ENCODE measurements at regions not wholly inside any gene's neighbourhood (a gene's known extent, or its start where the extent isn't known, plus 50 kb on each side); places are given as distances from the start of the nearest gene placed in this dataset.
"Not testable (repeated sequence)": the region's sequence is repeated elsewhere in the genome, so short reads cannot be mapped to it uniquely, and the experiment has no call there.

DNA sequence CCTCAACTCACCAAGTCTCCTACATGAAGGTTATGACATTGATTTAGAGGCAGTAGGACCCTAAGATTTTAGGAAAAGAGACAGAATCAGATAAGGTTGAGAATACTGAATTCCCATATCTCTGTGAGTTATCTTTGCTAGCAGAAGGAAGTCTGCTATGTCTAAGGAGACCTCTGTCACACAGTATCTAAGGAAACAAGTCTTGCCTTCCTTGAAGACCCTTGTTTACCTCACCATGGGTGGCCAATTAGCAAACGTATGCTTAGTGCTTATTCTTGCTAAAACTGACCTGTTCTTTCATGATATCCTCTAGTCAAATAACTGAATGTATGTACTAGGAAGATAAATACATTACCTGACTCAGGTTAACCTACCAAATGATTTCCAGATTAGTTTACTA is 855.4 kb upstream of the SLITRK1 start:
- in situ Hi-C loops (cut with MboI) = no loop called here

DNA sequence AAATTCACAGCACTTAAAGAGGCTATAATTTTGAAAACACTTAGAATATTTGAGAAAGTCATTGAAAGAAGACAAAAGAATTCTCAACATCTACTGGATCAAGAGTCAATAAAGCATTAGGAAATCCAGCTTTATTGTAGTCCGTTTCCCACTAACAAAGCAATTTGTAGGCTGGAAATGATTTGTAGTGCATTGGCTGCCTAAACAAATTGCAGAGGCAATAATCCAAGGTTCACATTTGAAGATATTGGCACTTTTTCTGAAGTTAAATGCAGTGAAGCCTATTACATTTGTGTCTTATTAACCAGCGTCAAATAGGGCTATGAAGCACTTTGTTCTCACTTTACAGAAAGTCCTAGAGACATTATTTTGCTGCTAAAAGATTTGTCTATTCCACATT is 848.1 kb upstream of the SLITRK1 start:
- H3K9ac ChIP-seq = no peak overlapping the region
- no peak for DNase-seq
- H3K9me3 ChIP-seq (ENCODE audit: low read depth) = no peaks in the 10 kb centered on the region
- H3K4me3 ChIP-seq = no peak overlapping the region
- H2AFZ ChIP-seq = no peak overlapping the region
- H3K36me3 ChIP-seq (ENCODE audit: low read depth) = no peaks in the 10 kb centered on the region
- H3K27me3 ChIP-seq (replicated peaks; ENCODE audit: insufficient read depth) = no peaks in the 10 kb centered on the region
- H3F3A ChIP-seq (ENCODE audit: insufficient read depth) = no peaks in the 10 kb centered on the region
- WGBS, 2 experiments (ENCODE audit: low coverage in 1 of 2, low lambda C conversion rate in 2 of 2, missing lambda C conversion rate in 2 of 2) = 0 to 6% methylated on average over 2 of the region's 2 CpGs
- no peak overlapping the region for H3K27ac ChIP-seq
- H3K9me2 ChIP-seq (ENCODE audit: insufficient read depth) = no peaks in the 10 kb centered on the region
- no peak overlapping the region for H3K4me2 ChIP-seq (ENCODE audit: unreplicated experiment)
- no peaks in the 10 kb centered on the region for H3K79me2 ChIP-seq (ENCODE audit: insufficient read depth)
- H3K4me1 ChIP-seq (ENCODE audit: insufficient read depth) = no peaks in the 10 kb centered on the region
- in situ Hi-C loops (cut with MboI) = no loop called here
- no peak for TF ChIP-seq EZH2 (IDR thresholded peaks at IDR 0.05; ENCODE audit: insufficient read depth, poor library complexity, severe bottlenecking)
- TF ChIP-seq EZH2phosphoT487 (IDR thresholded peaks at IDR 0.05; ENCODE audit: insufficient read depth, low read depth) = no peak
- H4K20me1 ChIP-seq (ENCODE audit: insufficient read depth) = no peaks in the 10 kb centered on the region

More for the DNA sequence above, 855.4 kb upstream of the SLITRK1 start:
- TF ChIP-seq EZH2 (IDR thresholded peaks at IDR 0.05; ENCODE audit: insufficient read depth, poor library complexity, severe bottlenecking) = no peak
- no peak for TF ChIP-seq EZH2phosphoT487 (IDR thresholded peaks at IDR 0.05; ENCODE audit: insufficient read depth, low read depth)
- no peaks in the 10 kb centered on the region for H3K36me3 ChIP-seq (ENCODE audit: low read depth)
- no peaks in the 10 kb centered on the region for H3K27me3 ChIP-seq (replicated peaks; ENCODE audit: insufficient read depth)
- no peaks in the 10 kb centered on the region for H3K4me1 ChIP-seq (ENCODE audit: insufficient read depth)
- no peak overlapping the region for H3K9ac ChIP-seq
- H3K27ac ChIP-seq = no peak overlapping the region
- no peak for DNase-seq
- no peaks in the 10 kb centered on the region for H4K20me1 ChIP-seq (ENCODE audit: insufficient read depth)
- no peaks in the 10 kb centered on the region for H3K9me3 ChIP-seq (ENCODE audit: low read depth)
- no peak overlapping the region for H3K4me2 ChIP-seq (ENCODE audit: unreplicated experiment)
- H3K9me2 ChIP-seq (ENCODE audit: insufficient read depth) = no peaks in the 10 kb centered on the region
- no peak overlapping the region for H2AFZ ChIP-seq
- WGBS, 2 experiments (ENCODE audit: low coverage in 1 of 2, low lambda C conversion rate in 2 of 2, missing lambda C conversion rate in 2 of 2) = 4 to 18% methylated on average over 1 of the region's 1 CpG
- H3F3A ChIP-seq (ENCODE audit: insufficient read depth) = no peaks in the 10 kb centered on the region
- no peak overlapping the region for H3K4me3 ChIP-seq
- no peaks in the 10 kb centered on the region for H3K79me2 ChIP-seq (ENCODE audit: insufficient read depth)

DNA sequence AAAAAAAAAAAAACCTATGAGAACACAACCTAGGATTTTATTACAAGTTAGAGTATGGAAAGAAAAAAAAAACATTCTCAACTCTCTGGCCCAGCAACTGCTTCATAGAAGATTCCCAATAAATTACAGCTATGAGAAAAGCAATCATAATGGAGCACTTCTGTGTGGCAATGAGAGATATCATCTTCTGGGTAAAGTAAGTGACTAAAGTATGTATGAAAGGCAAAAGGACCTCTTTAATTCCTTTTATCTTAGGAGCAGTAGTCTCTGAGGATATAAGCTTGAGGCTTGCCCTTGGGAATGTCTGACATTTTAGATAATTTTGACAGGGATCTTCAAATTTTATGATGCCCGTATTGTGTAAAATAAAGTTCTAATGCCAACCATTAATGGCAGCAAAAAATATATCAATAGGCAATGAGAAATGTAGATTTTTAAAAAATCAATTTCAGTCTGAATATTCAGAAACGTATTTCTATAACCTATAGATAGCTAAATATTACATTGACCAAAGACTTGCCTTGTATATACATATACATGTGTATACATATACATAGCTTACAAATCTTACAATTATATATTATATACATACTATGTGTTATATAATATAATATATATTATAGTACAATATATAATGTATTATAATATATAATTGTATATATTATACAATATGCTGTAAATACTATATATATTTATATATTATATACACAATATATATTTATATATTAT is 823.9 kb upstream of the SLITRK1 start:
- no peak for DNase-seq
- Histone ChIP-seq H3K79me2 (ENCODE audit: insufficient read depth) (no peaks in the 10 kb centered on the region), H3K9ac (no peak overlapping the region), H3K9me2 (ENCODE audit: insufficient read depth) (no peaks in the 10 kb centered on the region), H3K27ac (no peak overlapping the region), H3K4me3 (no peak overlapping the region), H2AFZ (no peak overlapping the region), H3F3A (ENCODE audit: insufficient read depth) (no peaks in the 10 kb centered on the region), H3K4me1 (ENCODE audit: insufficient read depth) (no peaks in the 10 kb centered on the region), H3K4me2 (ENCODE audit: unreplicated experiment) (no peak overlapping the region), H3K27me3 (replicated peaks; ENCODE audit: insufficient read depth) (no peaks in the 10 kb centered on the region), H3K9me3 (ENCODE audit: low read depth) (no peaks in the 10 kb centered on the region), H4K20me1 (ENCODE audit: insufficient read depth) (no peaks in the 10 kb centered on the region), H3K36me3 (ENCODE audit: low read depth) (no peaks in the 10 kb centered on the region)
- WGBS, 2 experiments (ENCODE audit: low coverage in 1 of 2, low lambda C conversion rate in 2 of 2, missing lambda C conversion rate in 2 of 2) = 66 to 78% methylated on average over 2 of the region's 2 CpGs
- TF ChIP-seq EZH2phosphoT487 (IDR thresholded peaks at IDR 0.05; ENCODE audit: insufficient read depth, low read depth) (no peak), EZH2 (IDR thresholded peaks at IDR 0.05; ENCODE audit: insufficient read depth, poor library complexity, severe bottlenecking) (no peak)
- in situ Hi-C loops (cut with MboI) = no loop called here

DNA sequence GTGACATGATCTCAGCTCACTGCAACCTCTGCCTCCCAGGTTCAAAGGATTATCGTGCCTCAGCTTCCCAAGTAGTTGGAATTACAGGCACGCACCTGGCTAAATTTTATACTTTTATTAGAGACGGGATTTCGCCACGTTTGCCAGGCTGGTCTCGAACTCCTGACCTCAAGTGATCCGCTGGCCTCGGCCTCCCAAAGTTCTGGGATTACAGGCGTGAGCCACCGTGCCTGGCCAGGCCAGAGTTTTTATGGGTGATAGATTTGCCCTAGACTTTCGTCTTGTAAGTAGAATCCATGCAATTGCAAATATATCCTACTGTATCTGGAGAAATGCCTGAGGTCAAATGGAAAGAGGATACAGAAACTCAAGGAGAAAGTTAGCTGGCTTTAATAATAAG is 819.9 kb upstream of the SLITRK1 start:
- Histone ChIP-seq H3K9ac (no peak overlapping the region), H3K4me3 (no peak overlapping the region), H4K20me1 (ENCODE audit: insufficient read depth) (no peaks in the 10 kb centered on the region), H3K79me2 (ENCODE audit: insufficient read depth) (no peaks in the 10 kb centered on the region), H3K4me2 (ENCODE audit: unreplicated experiment) (no peak overlapping the region), H3K36me3 (ENCODE audit: low read depth) (no peaks in the 10 kb centered on the region), H3K9me3 (ENCODE audit: low read depth) (no peaks in the 10 kb centered on the region), H3K27ac (no peak overlapping the region), H3K9me2 (ENCODE audit: insufficient read depth) (no peaks in the 10 kb centered on the region), H3K4me1 (ENCODE audit: insufficient read depth) (no peaks in the 10 kb centered on the region), H3F3A (ENCODE audit: insufficient read depth) (no peaks in the 10 kb centered on the region), H3K27me3 (replicated peaks; ENCODE audit: insufficient read depth) (no peaks in the 10 kb centered on the region), H2AFZ (no peak overlapping the region)
- WGBS, 2 experiments (ENCODE audit: low coverage in 1 of 2, low lambda C conversion rate in 2 of 2, missing lambda C conversion rate in 2 of 2) = 40 to 52% methylated on average over 11 of the region's 11 CpGs
- in situ Hi-C loops (cut with MboI) = no loop called here
- no peak for DNase-seq
- no peak for TF ChIP-seq EZH2phosphoT487 (IDR thresholded peaks at IDR 0.05; ENCODE audit: insufficient read depth, low read depth)
- no peak for TF ChIP-seq EZH2 (IDR thresholded peaks at IDR 0.05; ENCODE audit: insufficient read depth, poor library complexity, severe bottlenecking)

DNA sequence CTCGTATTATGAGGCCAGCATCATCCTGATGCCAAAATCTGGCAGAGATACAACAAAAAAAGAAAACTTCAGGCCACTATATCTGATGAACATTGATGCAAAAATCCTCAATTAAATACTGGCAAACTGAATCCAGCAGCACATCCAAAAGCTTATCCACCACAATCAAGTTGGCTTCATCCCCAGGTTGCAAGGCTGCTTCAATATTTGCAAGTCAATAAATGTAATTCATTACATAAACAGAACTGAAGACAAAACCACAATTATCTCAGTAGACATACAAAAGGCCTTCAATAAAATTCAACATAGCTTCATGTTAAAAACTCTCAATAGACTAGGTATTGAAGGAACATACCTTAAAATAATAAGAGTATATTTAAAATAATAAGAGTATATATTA is 815.3 kb upstream of the SLITRK1 start:
- H3K9me2 ChIP-seq (ENCODE audit: insufficient read depth); H3K4me3 ChIP-seq; H3K36me3 ChIP-seq (ENCODE audit: low read depth); H3K4me2 ChIP-seq (ENCODE audit: unreplicated experiment); in situ Hi-C loops (cut with MboI); H3K9ac ChIP-seq; DNase-seq; H4K20me1 ChIP-seq (ENCODE audit: insufficient read depth); H3K9me3 ChIP-seq (ENCODE audit: low read depth); H3K4me1 ChIP-seq (ENCODE audit: insufficient read depth); H3K27me3 ChIP-seq (replicated peaks; ENCODE audit: insufficient read depth); H3K27ac ChIP-seq; H3F3A ChIP-seq (ENCODE audit: insufficient read depth); H3K79me2 ChIP-seq (ENCODE audit: insufficient read depth); H2AFZ ChIP-seq: not testable (repeated sequence)
- WGBS, 2 experiments (ENCODE audit: low coverage in 1 of 2, low lambda C conversion rate in 2 of 2, missing lambda C conversion rate in 2 of 2) = 0 to 9% methylated on average over 1 of the region's 1 CpG
